Nephron progenitor cell (in vitro differentiated cells): ENCODE measurements at regions not wholly inside any gene's neighbourhood (a gene's known extent, or its start where the extent isn't known, plus 50 kb on each side); places are given as distances from the start of the nearest gene placed in this dataset.

ENCODE experiments used
- DNase-seq: peaks from one replicate; pipeline ENCODE4 v3.0.0; 2021
- H3K27ac Mint-ChIP-seq: 2 replicates; pipeline ENCODE4 v1.8.0; 2021; ENCODE audit warnings: mild to moderate bottlenecking, moderate library complexity, mixed read lengths
- H3K27me3 Mint-ChIP-seq: 2 replicates; pipeline ENCODE4 v1.8.0; 2021; ENCODE audit warnings: mild to moderate bottlenecking, low read depth, mixed read lengths; ENCODE audit not compliant: poor library complexity
- H3K36me3 Mint-ChIP-seq: 2 replicates; pipeline ENCODE4 v1.8.0; 2021; ENCODE audit warnings: low read depth, mixed read lengths
- H3K4me1 Mint-ChIP-seq: 2 replicates; pipeline ENCODE4 v1.8.0; 2021; ENCODE audit warnings: mixed read lengths
- H3K4me3 Mint-ChIP-seq: 2 replicates; pipeline ENCODE4 v1.8.0; 2021; ENCODE audit warnings: mild to moderate bottlenecking, moderate library complexity, mixed read lengths
- H3K9me3 Mint-ChIP-seq: 2 replicates; pipeline ENCODE4 v1.8.0; 2021; ENCODE audit warnings: mild to moderate bottlenecking, moderate library complexity, mixed read lengths
- CTCF ChIP-seq: fragments of 200-600 bp; sonication (generic); IDR thresholded peaks from 2 replicates; pipeline ENCODE4 v1.5.0; 2021; ENCODE audit warnings: antibody characterized with exemption

DNA sequence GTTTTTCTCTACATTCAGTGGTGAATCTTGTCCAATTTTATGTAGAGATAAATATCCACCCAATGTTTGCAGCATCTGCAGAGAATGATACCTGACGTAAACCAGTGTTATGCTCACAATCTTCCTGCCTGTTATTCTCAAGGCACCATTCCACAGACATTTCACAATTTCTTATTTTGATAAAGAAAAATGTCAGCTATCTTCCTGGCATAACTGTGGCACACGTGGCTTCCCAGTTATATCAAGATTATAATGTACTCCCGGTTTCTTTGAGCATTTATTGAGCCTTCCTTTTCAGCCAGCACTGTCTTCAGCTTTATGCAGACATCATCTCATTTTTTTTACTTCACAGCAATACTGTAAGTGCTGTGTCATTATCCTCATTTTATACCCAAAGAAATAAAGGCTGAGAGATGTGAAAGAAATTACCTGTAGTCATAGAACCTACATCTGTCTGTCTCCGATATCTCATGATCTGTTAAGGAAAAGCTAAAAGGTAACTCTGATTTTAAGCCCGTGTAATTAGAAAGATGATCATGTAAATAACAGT, 1300.8 kb upstream of the TENM3 start:
- H3K4me1 Mint-ChIP-seq: peaks cover 4% of the 10 kb centered on the region
- H3K4me3 Mint-ChIP-seq: no peak overlapping the region
- peaks cover 4% of the 10 kb centered on the region for H3K36me3 Mint-ChIP-seq
- no peak for DNase-seq
- no peak for TF ChIP-seq CTCF
- H3K9me3 Mint-ChIP-seq: peaks cover 11% of the 10 kb centered on the region
- peaks cover 4% of the 10 kb centered on the region for H3K27me3 Mint-ChIP-seq
- H3K27ac Mint-ChIP-seq: no peak overlapping the region

- no peak for DNase-seq
- Mint-ChIP-seq H3K4me1 (no peaks in the 10 kb centered on the region), H3K36me3 (peaks cover 4% of the 10 kb centered on the region), H3K4me3 (no peak overlapping the region), H3K27ac (no peak overlapping the region), H3K27me3 (peaks cover 4% of the 10 kb centered on the region), H3K9me3 (peaks cover 11% of the 10 kb centered on the region)
- no peak for TF ChIP-seq CTCF
Observed at GRCh38 chr4:180946188-180946587, 1297.0 kb upstream of the TENM3 start.

GRCh38 chr4:180947425-180947824, 1295.8 kb upstream of the TENM3 start:
- H3K9me3 Mint-ChIP-seq: peaks cover 11% of the 10 kb centered on the region
- peaks cover 4% of the 10 kb centered on the region for H3K36me3 Mint-ChIP-seq
- DNase-seq: no peak
- H3K27me3 Mint-ChIP-seq: peaks cover 5% of the 10 kb centered on the region
- H3K4me1 Mint-ChIP-seq: no peaks in the 10 kb centered on the region
- no peak overlapping the region for H3K27ac Mint-ChIP-seq
- TF ChIP-seq CTCF: peak; percentile 19
- H3K4me3 Mint-ChIP-seq: no peak overlapping the region

GRCh38 chr4:180949424-180950213, 1293.6 kb upstream of the TENM3 start:
- no peak for TF ChIP-seq CTCF
- Mint-ChIP-seq H3K9me3 (peaks cover 11% of the 10 kb centered on the region), H3K27ac (peak overlapping the region; percentile 48), H3K27me3 (peaks cover 7% of the 10 kb centered on the region), H3K36me3 (peaks cover 4% of the 10 kb centered on the region), H3K4me3 (no peak overlapping the region), H3K4me1 (no peaks in the 10 kb centered on the region)
- no peak for DNase-seq

DNA sequence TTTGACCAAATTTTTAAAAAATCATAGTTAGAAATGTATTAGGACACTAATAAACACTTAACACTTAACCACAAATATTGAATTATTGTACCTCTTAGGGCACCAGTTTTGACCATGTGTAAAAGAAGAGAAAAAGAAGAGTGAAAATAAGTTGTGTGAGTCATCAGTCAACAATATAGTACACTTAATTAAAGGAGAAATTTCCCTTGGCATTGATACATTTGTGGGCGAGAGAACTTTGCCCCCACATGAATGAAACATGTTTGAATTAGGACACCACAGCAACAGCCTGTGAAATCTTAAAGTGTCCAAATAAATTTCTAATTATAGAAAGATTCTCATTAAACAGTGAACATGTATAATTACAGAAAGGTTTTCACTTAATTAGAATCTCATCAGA, 1292.8 kb upstream of the TENM3 start:
- H3K4me3 Mint-ChIP-seq: no peak overlapping the region
- TF ChIP-seq CTCF: no peak
- DNase-seq: no peak
- H3K27me3 Mint-ChIP-seq: peaks cover 7% of the 10 kb centered on the region
- H3K4me1 Mint-ChIP-seq: no peaks in the 10 kb centered on the region
- H3K27ac Mint-ChIP-seq: peak overlapping the region; percentile 48
- peaks cover 10% of the 10 kb centered on the region for H3K9me3 Mint-ChIP-seq
- H3K36me3 Mint-ChIP-seq: peaks cover 4% of the 10 kb centered on the region

- H3K36me3 Mint-ChIP-seq: no peaks in the 10 kb centered on the region
- no peak for TF ChIP-seq CTCF
- H3K27ac Mint-ChIP-seq: no peak overlapping the region
- peaks cover 3% of the 10 kb centered on the region for H3K27me3 Mint-ChIP-seq
- H3K4me1 Mint-ChIP-seq: no peaks in the 10 kb centered on the region
- no peak for DNase-seq
- no peak overlapping the region for H3K4me3 Mint-ChIP-seq
- peaks cover under 1% of the 10 kb centered on the region for H3K9me3 Mint-ChIP-seq
Observed at GRCh38 chr4:180951312-180951711, 1291.9 kb upstream of the TENM3 start.
